K562 (cell line): ENCODE measurements at regions not wholly inside any gene's neighbourhood (a gene's known extent, or its start where the extent isn't known, plus 50 kb on each side); places are given as distances from the start of the nearest gene placed in this dataset.

ENCODE experiments used
- ATAC-seq: fragments of 200-7000 bp; cut with Tn5 transposase; 3 replicates; pipeline ENCODE4 v1.9.1; 2020; ENCODE audit warnings: moderate library complexity
- BruUV-seq: library from RNA; stranded (reverse); fragments of 400-500 nt; replicated peaks from 2 replicates; lab custom pipeline; 2021; lab: Mats Ljungman, UMichigan
- CTCF ChIA-PET: fragments of 300-600 bp; formaldehyde crosslinking; extraction: SDS; loops from one replicate; lab custom pipeline; 2021; ENCODE audit warnings: low intra/inter-chr PET ratio; lab: Yijun Ruan, JAX
- POLR2A ChIA-PET: fragments of 300-600, 350-650 bp; sonication (Branson Sonifier 250); formaldehyde crosslinking; extraction: SDS; loops from one replicate; lab custom pipeline; 2021; ENCODE audit warnings: antibody characterized with exemption, inconsistent platforms; lab: Yijun Ruan, JAX
- DNase-seq, 4 experiments: peaks; one replicate each; pipeline versions ENCODE4 v3.0.0 to v3.0.0-alpha.2; 2011 to 2018; ENCODE audit warnings: low spot score in 3 of 4, mixed read lengths in 3 of 4; ENCODE audit errors: extremely low read depth in 1 of 4
- FAIRE-seq: peaks from 2 replicates; lab custom pipeline; 2011; peaks lifted over from hg19 to GRCh38; lab: Jason Lieb, UNC
- H2AFZ ChIP-seq: 2 replicates; pipeline ENCODE4 v1.6.0; 2011; ENCODE audit warnings: low read depth, low read length, control low read depth, inconsistent platforms
- H3K27ac ChIP-seq: fragments of 200-600 bp; 3 replicates; pipeline ENCODE4 v1.8.0; 2011; ENCODE audit warnings: low read depth, mild to moderate bottlenecking, control low read depth, inconsistent platforms, low read length, moderate library complexity, mixed read lengths; ENCODE audit errors: extremely low read depth
- H3K27me3 ChIP-seq, 2 experiments: fragments of 300-600 bp in 1 of 2; 2 replicates in 1 of 2; 3 replicates in 1 of 2; pipeline versions ENCODE4 v1.6.0 to v1.8.0; 2011; ENCODE audit warnings: inconsistent platforms in 2 of 2, low read length in 2 of 2, mild to moderate bottlenecking in 1 of 2, mixed read lengths in 1 of 2, moderate library complexity in 1 of 2; ENCODE audit not compliant: control insufficient read depth in 2 of 2, insufficient read depth in 2 of 2
- H3K36me3 ChIP-seq: fragments of 300-600 bp; 3 replicates; pipeline ENCODE4 v1.8.0; 2011; ENCODE audit warnings: mild to moderate bottlenecking, low read length, inconsistent platforms; ENCODE audit not compliant: control insufficient read depth, insufficient read depth
- H3K4me1 ChIP-seq, 2 experiments: fragments of 200-600 bp in 1 of 2; replicated peaks in 1 of 2; 2 replicates in 1 of 2; 3 replicates in 1 of 2; pipeline versions ENCODE4 v1.5.1 to v1.8.0; 2011; ENCODE audit warnings: inconsistent platforms in 2 of 2, low read length in 2 of 2, mild to moderate bottlenecking in 1 of 2, mixed read lengths in 1 of 2, moderate library complexity in 1 of 2; ENCODE audit not compliant: control insufficient read depth in 2 of 2, insufficient read depth in 2 of 2
- H3K4me2 ChIP-seq: 2 replicates; pipeline ENCODE4 v1.6.1; 2011; ENCODE audit warnings: low read length, control low read depth, inconsistent platforms, mixed read lengths; ENCODE audit not compliant: insufficient read depth
- H3K4me3 ChIP-seq: fragments of 200-600 bp; sonication (generic), shearing (Covaris generic); 2 replicates; pipeline ENCODE4 v1.5.1; 2016; ENCODE audit warnings: control low read depth, inconsistent platforms
- H3K79me2 ChIP-seq: fragments of 200-600 bp; 3 replicates; pipeline ENCODE4 v1.8.0; 2011; ENCODE audit warnings: low read length, inconsistent platforms; ENCODE audit not compliant: control insufficient read depth, insufficient read depth
- H3K9ac ChIP-seq, 2 experiments: 2 replicates each; pipeline versions ENCODE4 v1.6.0 to v1.6.1; 2011; ENCODE audit warnings: low read depth in 2 of 2, low read length in 2 of 2, control low read depth in 1 of 2, inconsistent platforms in 1 of 2, mild to moderate bottlenecking in 1 of 2, mixed read lengths in 1 of 2; ENCODE audit not compliant: insufficient read depth in 1 of 2
- H3K9me1 ChIP-seq: one replicate; pipeline ENCODE4 v1.6.0; 2011; ENCODE audit warnings: inconsistent platforms, mild to moderate bottlenecking, low read length, moderate library complexity; ENCODE audit not compliant: control insufficient read depth, insufficient read depth
- H3K9me3 ChIP-seq: replicated peaks from 2 replicates; pipeline ENCODE4 v1.5.1; 2011; ENCODE audit warnings: low read depth, low read length, inconsistent platforms; ENCODE audit not compliant: control insufficient read depth, insufficient read depth
- H4K20me1 ChIP-seq: replicated peaks from 2 replicates; pipeline ENCODE4 v1.6.1; 2011; ENCODE audit warnings: low read length, inconsistent platforms, mixed read lengths; ENCODE audit not compliant: control insufficient read depth, insufficient read depth
- DLX4 ChIP-seq: fragments of 250-450 bp; sonication (Bioruptor Pico); IDR thresholded peaks from 2 replicates; pipeline ENCODE4 v1.6.1; 2021; ENCODE audit warnings: mild to moderate bottlenecking
- DPF2 ChIP-seq: fragments of 450-650 bp; IDR thresholded peaks from 2 replicates; pipeline ENCODE4 v1.6.1; 2016
- E2F1 ChIP-seq: sonication (generic); formaldehyde crosslinking; IDR thresholded peaks from 2 replicates; pipeline ENCODE4 v1.8.1; 2023; ENCODE audit warnings: mild to moderate bottlenecking, missing genetic modification reagents, moderate library complexity
- EZH2 ChIP-seq: IDR thresholded peaks from 2 replicates; pipeline ENCODE4 v1.6.1; 2012; ENCODE audit warnings: low read depth, mild to moderate bottlenecking, inconsistent platforms, low read length, borderline replicate concordance
- FOXM1 ChIP-seq, 2 experiments: fragments of 450-650 bp in 1 of 2; sonication (generic) in 1 of 2; formaldehyde crosslinking in 1 of 2; IDR thresholded peaks; 2 replicates each; pipeline versions ENCODE4 v1.6.1 to v1.9.0; 2017 to 2022; ENCODE audit warnings: low read depth in 2 of 2, mild to moderate bottlenecking in 2 of 2, missing genetic modification reagents in 1 of 2, moderate library complexity in 1 of 2
- JUND ChIP-seq, 2 experiments: IDR thresholded peaks; 2 replicates in 1 of 2; 3 replicates in 1 of 2; pipeline ENCODE4 v1.6.1; 2011; ENCODE audit warnings: borderline replicate concordance in 2 of 2, low read depth in 2 of 2, low read length in 2 of 2, improper control_type of control experiment in 1 of 2, missing biosample characterization in 1 of 2, missing genetic modification characterization in 1 of 2, missing genetic modification reagents in 1 of 2
- KDM4B ChIP-seq, 2 experiments: fragments of 450-650 bp in 1 of 2; sonication (generic) in 1 of 2; IDR thresholded peaks; 2 replicates each; pipeline ENCODE4 v1.6.1; 2016 to 2017; ENCODE audit warnings: borderline replicate concordance in 2 of 2, antibody characterized with exemption in 1 of 2, low read depth in 1 of 2, mild to moderate bottlenecking in 1 of 2
- NFXL1 ChIP-seq: fragments of 450-650 bp; formaldehyde crosslinking; IDR thresholded peaks from 2 replicates; pipeline ENCODE4 v1.4.0; 2021; ENCODE audit warnings: mild to moderate bottlenecking
- PURB ChIP-seq: sonication (generic); formaldehyde crosslinking; IDR thresholded peaks from 2 replicates; pipeline ENCODE4 v1.9.0; 2021; ENCODE audit warnings: low read depth, mild to moderate bottlenecking, missing genetic modification reagents
- RBM14 ChIP-seq: fragments of 200-400 bp; formaldehyde crosslinking; IDR thresholded peaks from 2 replicates; pipeline ENCODE4 v1.6.1; 2018; ENCODE audit warnings: low read depth, mild to moderate bottlenecking, low read length, moderate library complexity, borderline replicate concordance; ENCODE audit not compliant: insufficient read depth
- RFX7 ChIP-seq: fragments of 250-450 bp; sonication (Bioruptor Pico); IDR thresholded peaks from 2 replicates; pipeline ENCODE4 v1.5.1; 2021; ENCODE audit warnings: mild to moderate bottlenecking
- SP1 ChIP-seq: sonication (generic); formaldehyde crosslinking; IDR thresholded peaks from 2 replicates; pipeline ENCODE4 v1.8.1; 2022; ENCODE audit warnings: mild to moderate bottlenecking, missing genetic modification reagents
- SRSF1 ChIP-seq: fragments of 200-400 bp; formaldehyde crosslinking; IDR thresholded peaks from 2 replicates; pipeline ENCODE4 v1.6.1; 2017; ENCODE audit warnings: mild to moderate bottlenecking, low read depth, low read length, moderate library complexity
- TSC22D4 ChIP-seq: fragments of 450-650 bp; IDR thresholded peaks from 2 replicates; pipeline ENCODE4 v1.6.1; 2016; ENCODE audit warnings: missing genetic modification characterization, missing biosample characterization, control low read depth
- ZKSCAN8 ChIP-seq: fragments of 200-800 bp; sonication (Bioruptor generic); IDR thresholded peaks from 2 replicates; pipeline ENCODE4 v1.6.1; 2016; ENCODE audit warnings: missing genetic modification characterization, missing compliant biosample characterization
- ZNF143 ChIP-seq: sonication (generic); formaldehyde crosslinking; IDR thresholded peaks from 2 replicates; pipeline ENCODE4 v1.9.0; 2022; ENCODE audit warnings: mild to moderate bottlenecking, missing genetic modification reagents
- ZNF274 ChIP-seq: IDR thresholded peaks from 2 replicates; pipeline ENCODE4 v1.6.1; 2011; ENCODE audit warnings: low read depth, mild to moderate bottlenecking, low read length, moderate library complexity, borderline replicate concordance
- ZNF398 ChIP-seq: fragments of 250-450 bp; sonication (Bioruptor Pico); IDR thresholded peaks from 2 replicates; pipeline ENCODE4 v1.8.0; 2021; ENCODE audit warnings: moderate library complexity, mild to moderate bottlenecking, inconsistent platforms
- WGBS: fragments of 100-300 bp; shearing (Covaris generic); methylation state at CpG from one replicate; pipeline ENCODE4 v1.1.6; 2016; ENCODE audit warnings: low coverage, mixed read lengths; ENCODE audit not compliant: insufficient coverage; ENCODE audit errors: missing lambda C conversion rate; 5-methylcytosine and 5-hydroxymethylcytosine counted together
- in situ Hi-C: fragments of 300-500 bp; cut with MboI; formaldehyde crosslinking; loops from 4 replicates; pipeline ENCODE4 v1.15.0; 2018; ENCODE audit warnings: inconsistent platforms, mixed read lengths
- intact Hi-C: fragments of 100-400 bp; cut with micrococcal nuclease; formaldehyde crosslinking; loops from 2 replicates; pipeline ENCODE4 v1.14.2; 2022

GRCh38 chr11:91984033-91984584 is 240.5 kb upstream of the FAT3 start:
- H3K4me3 ChIP-seq, result no peak overlapping the region
- no peaks in the 10 kb centered on the region for H3K9me3 ChIP-seq
- TF ChIP-seq FOXM1 (IDR thresholded peaks at IDR 0.05; ENCODE audit: low read depth), result no peak
- TF ChIP-seq FOXM1 (CRISPR knock-in tag; IDR thresholded peaks at IDR 0.05; ENCODE audit: low read depth), result no peak
- TF ChIP-seq RFX7 (CRISPR knock-in tag), result no peak
- TF ChIP-seq E2F1 (CRISPR knock-in tag), result no peak
- TF ChIP-seq DLX4, result no peak
- TF ChIP-seq KDM4B (IDR thresholded peaks at IDR 0.05; ENCODE audit: borderline replicate concordance in 2 of 2, low read depth in 1 of 2), result no peak
- TF ChIP-seq ZNF143 (CRISPR knock-in tag), result no peak
- no peak for TF ChIP-seq JUND (IDR thresholded peaks at IDR 0.05; ENCODE audit: borderline replicate concordance, low read depth, low read length)
- no peak for TF ChIP-seq JUND (tag; IDR thresholded peaks at IDR 0.05; ENCODE audit: borderline replicate concordance, low read depth, low read length)
- TF ChIP-seq RBM14, result no peak
- no peak for TF ChIP-seq TSC22D4 (tag)
- TF ChIP-seq EZH2, result no peak
- TF ChIP-seq ZNF274, result no peak
- TF ChIP-seq PURB (CRISPR knock-in tag), result no peak
- no peak for TF ChIP-seq SRSF1
- no peak for TF ChIP-seq ZKSCAN8 (CRISPR knock-in tag)
- no peak for TF ChIP-seq DPF2
- no peak for TF ChIP-seq NFXL1
- TF ChIP-seq ZNF398, result no peak
- no peak for TF ChIP-seq SP1
- no peaks in the 10 kb centered on the region for H3K9me1 ChIP-seq
- no peak for ATAC-seq
- no peak for FAIRE-seq
- no peaks in the 10 kb centered on the region for H4K20me1 ChIP-seq
- H3K27ac ChIP-seq, result no peak overlapping the region
- H3K4me1 ChIP-seq, result no peaks in the 10 kb centered on the region
- H3K9ac ChIP-seq, result no peak overlapping the region
- no peaks in the 10 kb centered on the region for H3K27me3 ChIP-seq
- no TSS peak for BruUV-seq
- POLR2A ChIA-PET, result interaction anchor here (0.6 kb wide), 1 partner anchor 19 kb away, joined by 4 read pairs; no protein-coding TSS in a partner anchor
- 5% methylated on average over 4 of the region's 5 CpGs for WGBS
- intact Hi-C loops, result no loop called here
- H3K36me3 ChIP-seq, result no peaks in the 10 kb centered on the region
- DNase-seq, result no peak
- in situ Hi-C loops, result no loop called here
- CTCF ChIA-PET, result no interaction called here
- H2AFZ ChIP-seq, result no peak overlapping the region
- no peaks in the 10 kb centered on the region for H3K79me2 ChIP-seq
- H3K4me2 ChIP-seq, result no peak overlapping the region
